Activated CD4-positive, CD25-positive, alpha-beta regulatory T cell treated with anti-CD3 and anti-CD28 coated beads, Interleukin-2, amount 50 U/mL, for 24 hours (primary cell): ENCODE measurements at regions not wholly inside any gene's neighbourhood (a gene's known extent, or its start where the extent isn't known, plus 50 kb on each side); places are given as distances from the start of the nearest gene placed in this dataset.

Source experiments
- ATAC-seq, 2 donors: fragments of 150-1000 bp; cut with Tn5 transposase; one replicate each; pipeline ENCODE4 v1.10.0; 2021; ENCODE audit warnings: mild to moderate bottlenecking in 1 of 2, moderate library complexity in 1 of 2

GRCh38 chr9:28770226-28770625 lies 1196.9 kb upstream of the C9orf72 start:
- ATAC-seq, result no peak

DNA sequence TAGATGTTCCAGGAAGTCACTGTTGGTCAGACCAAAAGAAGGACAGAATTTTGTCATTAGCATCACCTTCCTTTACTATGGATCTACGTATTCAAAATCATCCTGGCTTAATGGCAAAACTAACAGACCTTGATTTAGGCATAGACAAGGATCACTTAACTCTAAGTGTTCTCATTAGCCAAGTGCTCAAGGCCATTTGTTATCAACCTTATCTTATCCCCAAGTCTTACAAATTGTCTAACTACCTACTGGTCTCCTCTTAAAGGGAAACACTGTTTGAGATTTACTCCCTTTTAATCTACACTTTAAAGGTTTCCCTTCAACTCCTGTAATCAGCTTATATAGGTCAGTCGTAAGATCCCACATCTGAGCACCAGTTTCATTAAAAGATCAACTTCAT lies 1197.5 kb upstream of the C9orf72 start:
- no peak for ATAC-seq

DNA sequence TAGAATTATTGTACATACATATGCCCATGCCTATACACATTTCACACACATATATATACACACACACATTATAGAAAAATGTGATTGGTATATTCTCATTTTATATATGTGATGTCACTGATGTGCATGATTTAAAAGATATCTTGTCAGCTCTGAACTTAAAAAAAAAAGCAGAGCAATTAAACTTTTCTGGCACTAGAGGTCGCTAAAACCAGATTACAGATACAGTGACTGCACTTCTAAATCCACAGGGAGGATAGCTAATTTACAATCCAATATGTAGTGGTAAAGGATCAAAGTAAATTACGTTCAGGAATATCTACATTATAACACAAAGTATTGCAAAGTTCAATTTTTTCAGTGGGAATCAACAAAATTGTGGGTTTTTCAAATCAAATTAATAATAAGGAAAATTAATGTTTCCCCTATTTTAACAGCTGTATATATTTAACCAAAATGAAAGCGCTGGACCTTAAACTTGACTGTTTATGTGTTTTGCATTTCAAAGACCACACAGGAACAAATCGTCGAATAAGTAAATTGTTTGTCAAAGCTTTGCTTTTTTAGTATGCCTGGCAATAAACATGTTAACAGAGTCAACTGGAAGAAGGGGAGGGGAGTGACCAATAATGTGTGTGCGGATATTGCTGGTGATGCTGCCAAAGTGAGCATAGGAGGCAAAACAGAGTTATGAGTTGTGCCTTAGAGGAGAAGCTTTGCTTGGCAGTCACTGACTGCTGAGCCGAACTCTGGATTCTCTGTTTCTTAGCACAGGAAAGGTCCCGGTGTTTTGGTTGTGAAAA lies 1201.4 kb upstream of the C9orf72 start:
- ATAC-seq, result no peak

DNA sequence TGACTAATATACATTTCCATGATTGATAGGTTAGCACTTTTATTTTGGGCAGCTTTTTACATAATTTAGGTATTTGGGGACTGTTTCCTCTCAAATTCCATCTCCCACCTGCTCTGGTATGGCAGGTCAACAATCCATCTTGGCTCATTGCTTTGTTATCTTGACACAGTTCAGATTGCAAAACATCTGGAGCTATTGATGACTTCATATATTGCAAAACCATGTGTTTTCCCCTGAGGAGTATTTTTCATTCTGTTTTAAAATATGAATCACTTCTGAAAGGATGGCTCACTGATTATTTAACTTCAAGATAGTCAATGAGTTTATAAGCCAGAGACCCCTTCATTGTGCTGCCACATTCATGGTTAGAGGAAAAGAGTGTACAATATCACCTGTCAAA lies 1206.0 kb upstream of the C9orf72 start:
- no peak for ATAC-seq

DNA sequence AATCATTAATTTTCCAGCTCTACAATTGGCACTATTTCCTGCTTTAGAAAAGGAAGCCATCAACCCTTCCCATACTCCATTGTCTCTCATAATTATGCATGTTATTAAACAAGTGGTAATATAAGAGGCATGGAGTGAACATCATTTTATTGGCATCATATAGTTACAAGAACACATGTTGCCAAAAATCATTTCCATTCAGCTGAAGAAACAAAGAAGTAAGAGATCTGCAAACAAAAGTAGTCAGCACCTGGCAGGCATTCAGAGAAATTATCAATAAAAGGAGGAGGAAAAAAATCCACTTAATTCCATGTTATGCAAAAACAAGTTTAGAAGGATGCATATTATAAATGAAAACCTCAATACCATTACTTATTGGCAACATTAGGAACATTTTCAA lies 1208.2 kb upstream of the C9orf72 start:
- ATAC-seq, result no peak

- ATAC-seq, result no peak
These were observed 1209.3 kb upstream of the C9orf72 start for GRCh38 chr9:28782630-28783029.

DNA sequence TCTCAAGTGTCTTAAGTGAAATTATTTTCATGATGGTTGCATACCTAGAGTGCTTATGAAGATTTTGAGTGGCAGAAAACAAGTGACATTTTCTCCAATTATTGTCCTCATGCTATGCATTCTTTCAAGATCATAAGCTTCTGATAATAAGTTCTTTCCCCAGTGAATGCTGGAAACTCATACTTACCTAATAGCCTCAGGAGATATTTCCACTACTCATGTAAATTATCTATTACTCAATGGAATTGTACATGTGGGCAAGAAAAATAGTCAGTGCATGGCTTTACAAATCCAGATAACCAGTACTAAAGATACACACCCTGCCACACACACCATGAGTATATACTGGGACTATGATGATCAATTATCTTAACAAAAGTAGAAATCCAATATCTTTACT lies 1219.4 kb upstream of the C9orf72 start:
- no peak for ATAC-seq

GRCh38 chr9:28799876-28800275 lies 1226.6 kb upstream of the C9orf72 start:
- ATAC-seq, result no peak

DNA sequence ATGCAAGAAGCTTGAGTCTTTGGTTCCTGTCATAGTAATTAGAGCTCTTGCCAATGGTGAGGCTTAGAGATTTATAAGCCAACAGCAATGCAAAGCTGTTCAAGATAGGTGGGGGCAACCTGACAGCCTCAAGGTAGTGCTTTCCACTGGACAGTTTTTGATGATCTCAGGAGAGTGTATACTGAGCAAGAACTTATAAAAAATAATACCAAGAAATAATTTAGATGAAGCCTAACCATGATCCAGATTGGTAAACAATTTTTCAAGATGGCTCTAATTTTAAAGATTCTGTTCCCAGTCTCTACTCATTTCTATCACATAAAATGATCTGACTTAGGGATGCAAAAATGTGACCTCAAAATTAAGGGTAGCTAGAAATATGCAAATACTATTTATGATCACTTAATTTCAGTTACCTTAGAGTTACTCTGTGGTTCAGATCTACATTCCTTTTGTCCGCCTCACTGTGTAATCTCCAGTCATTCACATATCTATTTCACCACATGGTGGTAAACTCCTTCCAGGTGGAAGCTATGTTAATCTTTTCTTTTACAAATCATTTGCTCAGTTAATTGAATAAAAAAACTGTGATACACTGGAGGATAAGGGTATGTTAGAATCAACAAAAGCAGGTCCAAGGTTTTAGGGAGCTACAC lies 1228.0 kb upstream of the C9orf72 start:
- ATAC-seq, result no peak

- no peak for ATAC-seq
These were observed 1231.9 kb upstream of the C9orf72 start for GRCh38 chr9:28805197-28805596.

GRCh38 chr9:28808042-28808441 lies 1234.8 kb upstream of the C9orf72 start:
- ATAC-seq, result no peak

GRCh38 chr9:28810388-28811075 lies 1237.3 kb upstream of the C9orf72 start:
- ATAC-seq, result no peak

GRCh38 chr9:28820741-28821140 lies 1247.5 kb upstream of the C9orf72 start:
- ATAC-seq, result no peak

- ATAC-seq, result no peak
These were observed 1248.0 kb upstream of the C9orf72 start for GRCh38 chr9:28821240-28821639.

DNA sequence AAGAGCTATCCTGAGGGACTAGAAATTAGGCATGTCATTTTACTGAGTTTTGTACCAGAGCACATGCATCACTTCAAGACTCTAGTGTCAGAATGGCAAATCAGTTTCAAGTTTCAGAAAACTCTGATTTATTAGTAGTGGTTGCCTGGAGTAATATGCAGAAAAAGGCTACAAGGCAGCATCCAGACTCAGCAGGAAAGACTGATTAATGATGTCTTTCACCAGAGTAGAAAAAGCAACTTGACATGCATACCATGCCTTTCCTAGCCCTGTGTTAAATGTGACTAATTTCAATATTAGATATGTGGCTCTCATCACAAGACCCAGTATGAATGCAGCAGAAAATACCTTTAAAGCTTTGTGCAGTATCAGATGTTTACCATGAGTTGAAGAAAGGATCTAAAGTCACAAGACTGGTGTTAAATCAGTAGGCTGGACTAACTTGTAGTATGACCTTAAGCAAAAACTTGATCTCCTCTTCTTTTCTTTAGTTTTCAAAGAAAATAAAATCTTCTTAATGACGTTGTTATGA lies 1251.2 kb upstream of the C9orf72 start:
- no peak for ATAC-seq

GRCh38 chr9:28832168-28832770 lies 1259.0 kb upstream of the C9orf72 start:
- no peak for ATAC-seq

DNA sequence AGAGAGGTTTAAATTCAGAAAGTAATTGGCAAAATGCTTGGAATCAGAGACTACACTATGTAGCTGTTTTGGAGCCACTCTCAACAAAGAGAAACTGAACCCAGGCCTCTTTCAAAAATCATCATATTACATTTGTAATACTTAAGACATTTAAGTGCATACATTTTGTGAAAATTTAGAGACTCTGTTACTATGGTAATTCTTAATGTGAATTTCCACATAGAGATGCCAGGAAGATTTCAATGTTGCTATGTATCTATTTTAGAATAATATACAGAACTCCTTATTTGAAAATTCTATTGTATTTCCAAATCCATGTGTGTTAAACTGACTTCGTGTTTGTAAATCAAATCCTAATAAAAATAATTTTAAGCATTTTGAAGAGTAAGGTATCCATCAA lies 1260.9 kb upstream of the C9orf72 start:
- ATAC-seq, result no peak

DNA sequence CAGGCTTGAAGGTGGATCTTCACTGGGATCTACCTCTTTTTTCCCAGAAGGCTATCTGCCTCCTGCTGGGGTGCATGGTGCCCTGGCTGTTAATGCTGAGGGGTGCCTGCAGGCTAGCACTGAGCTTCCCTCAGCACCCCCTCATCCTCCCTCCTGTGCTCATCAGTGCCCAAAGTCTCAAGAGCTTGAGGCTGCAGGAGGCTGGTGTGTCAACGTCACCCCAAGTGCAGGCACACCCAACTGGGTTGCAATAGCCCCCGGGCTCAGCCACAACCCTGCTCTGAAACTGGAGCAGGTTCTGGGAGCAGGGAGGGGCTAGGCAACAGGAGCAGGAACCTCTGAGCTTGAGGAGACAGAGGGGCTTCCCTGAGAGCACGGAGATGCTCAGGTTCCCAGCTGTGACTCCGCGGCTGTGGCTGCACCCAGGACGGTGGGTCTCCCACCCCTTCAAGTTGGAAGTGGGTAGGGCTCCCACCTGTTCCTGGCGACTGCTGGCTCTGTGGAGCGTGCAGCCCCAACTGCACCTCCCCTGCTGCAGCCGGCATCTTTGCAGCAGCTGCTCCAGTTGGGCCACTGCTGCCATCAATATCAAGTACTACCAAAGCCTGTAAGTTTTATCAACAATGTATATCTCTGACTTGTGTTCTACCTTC lies 1266.6 kb upstream of the C9orf72 start:
- ATAC-seq, result no peak

- no peak for ATAC-seq
These were observed 1268.5 kb upstream of the C9orf72 start for GRCh38 chr9:28841775-28842174.

DNA sequence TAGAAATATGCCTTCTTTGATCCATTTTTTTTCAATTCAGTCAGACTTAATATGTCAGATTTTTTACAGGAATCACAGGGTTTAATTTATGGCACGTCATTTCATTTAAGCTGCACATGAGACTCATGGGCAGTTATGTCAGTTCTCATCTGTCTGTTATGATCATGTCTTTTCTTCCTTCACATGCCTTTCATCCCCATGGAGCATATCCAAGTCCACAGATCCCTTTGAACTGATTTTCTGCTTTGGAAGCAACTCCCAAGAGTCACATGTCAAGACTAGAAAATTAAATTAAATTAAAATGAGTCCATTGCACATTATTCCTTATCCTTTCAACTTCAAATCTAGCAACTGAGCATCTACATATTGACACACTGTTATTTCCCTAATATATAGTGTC lies 1274.0 kb upstream of the C9orf72 start:
- no peak for ATAC-seq

GRCh38 chr9:28848671-28849070 lies 1275.4 kb upstream of the C9orf72 start:
- ATAC-seq, result no peak

DNA sequence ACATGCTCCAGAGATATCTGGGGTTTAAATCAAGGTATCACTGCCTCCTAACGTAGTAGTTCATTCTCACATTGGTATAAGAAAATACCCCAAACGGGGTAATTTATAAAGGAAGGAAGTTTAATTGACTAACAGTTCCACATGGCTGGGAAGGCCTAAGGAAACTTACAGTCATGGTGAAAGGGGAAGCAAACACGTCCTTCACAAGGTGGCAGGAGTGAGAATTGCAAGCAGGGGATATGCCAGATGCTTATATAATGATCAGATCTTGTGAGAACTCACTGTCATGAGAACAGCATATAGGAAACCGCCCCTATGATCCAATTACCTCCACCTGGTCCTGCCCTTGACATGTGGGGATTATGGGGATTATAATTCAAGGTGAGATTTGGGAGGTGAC lies 1280.2 kb upstream of the C9orf72 start:
- no peak for ATAC-seq

GRCh38 chr9:28866951-28867350 lies 1293.7 kb upstream of the C9orf72 start:
- ATAC-seq, result no peak
